NCI-H748 (cell line): ENCODE measurements at regions not wholly inside any gene's neighbourhood (a gene's known extent, or its start where the extent isn't known, plus 50 kb on each side); places are given as distances from the start of the nearest gene placed in this dataset.
A peak's percentile ranks its signal among the peaks of the same experiment; 100 is the strongest.
"Not testable (repeated sequence)": the region's sequence is repeated elsewhere in the genome, so short reads cannot be mapped to it uniquely, and the experiment has no call there.

Experiments
- DNase-seq: peaks from one replicate; lab custom pipeline; 2025; ENCODE audit not compliant: unreplicated experiment; lab: John Stamatoyannopoulos, UW

- no peak for DNase-seq
These were observed 297.3 kb downstream of the MTX2 start for GRCh38 chr2:176566496-176566895.

GRCh38 chr2:176566961-176567360 lies 297.7 kb downstream of the MTX2 start:
- no peak for DNase-seq

DNA sequence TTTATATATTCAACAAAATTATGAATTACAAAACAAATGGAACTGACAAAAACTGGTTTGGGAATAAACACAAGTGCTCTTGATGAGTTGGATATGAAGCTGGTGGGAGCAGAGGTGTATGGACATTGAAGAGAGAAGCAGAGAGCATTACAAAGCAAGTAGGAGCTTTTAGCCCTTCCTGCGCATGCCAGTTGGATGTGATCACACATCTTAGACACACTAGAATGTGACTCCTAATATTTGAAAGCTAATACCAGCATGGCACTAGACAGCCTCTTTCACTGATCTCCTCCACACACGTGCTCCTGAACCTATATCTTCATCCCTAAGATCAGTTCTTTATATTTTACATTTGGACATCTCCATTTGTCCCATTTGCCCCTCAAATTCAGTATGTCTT lies 298.1 kb downstream of the MTX2 start:
- DNase-seq, result no peak

DNA sequence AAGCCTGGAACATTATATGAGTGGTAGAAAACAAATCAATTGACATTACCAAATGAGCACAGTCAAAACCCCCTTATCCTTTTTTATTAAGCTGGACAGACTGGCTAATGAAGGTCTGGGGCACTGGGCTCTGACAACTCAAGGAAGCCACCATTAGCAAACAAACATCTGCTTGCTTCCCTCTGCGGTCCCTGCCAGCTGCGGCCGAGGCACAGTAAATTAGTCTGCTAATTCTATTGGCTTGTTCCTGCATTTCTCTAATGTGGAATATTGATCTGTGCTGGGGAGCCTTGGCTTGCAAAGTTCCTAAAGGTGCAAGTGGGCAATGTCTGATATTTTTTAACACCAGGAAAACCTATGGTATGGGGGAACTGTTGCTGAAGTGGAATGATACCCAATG lies 300.3 kb downstream of the MTX2 start:
- DNase-seq, result peak; percentile 5

DNA sequence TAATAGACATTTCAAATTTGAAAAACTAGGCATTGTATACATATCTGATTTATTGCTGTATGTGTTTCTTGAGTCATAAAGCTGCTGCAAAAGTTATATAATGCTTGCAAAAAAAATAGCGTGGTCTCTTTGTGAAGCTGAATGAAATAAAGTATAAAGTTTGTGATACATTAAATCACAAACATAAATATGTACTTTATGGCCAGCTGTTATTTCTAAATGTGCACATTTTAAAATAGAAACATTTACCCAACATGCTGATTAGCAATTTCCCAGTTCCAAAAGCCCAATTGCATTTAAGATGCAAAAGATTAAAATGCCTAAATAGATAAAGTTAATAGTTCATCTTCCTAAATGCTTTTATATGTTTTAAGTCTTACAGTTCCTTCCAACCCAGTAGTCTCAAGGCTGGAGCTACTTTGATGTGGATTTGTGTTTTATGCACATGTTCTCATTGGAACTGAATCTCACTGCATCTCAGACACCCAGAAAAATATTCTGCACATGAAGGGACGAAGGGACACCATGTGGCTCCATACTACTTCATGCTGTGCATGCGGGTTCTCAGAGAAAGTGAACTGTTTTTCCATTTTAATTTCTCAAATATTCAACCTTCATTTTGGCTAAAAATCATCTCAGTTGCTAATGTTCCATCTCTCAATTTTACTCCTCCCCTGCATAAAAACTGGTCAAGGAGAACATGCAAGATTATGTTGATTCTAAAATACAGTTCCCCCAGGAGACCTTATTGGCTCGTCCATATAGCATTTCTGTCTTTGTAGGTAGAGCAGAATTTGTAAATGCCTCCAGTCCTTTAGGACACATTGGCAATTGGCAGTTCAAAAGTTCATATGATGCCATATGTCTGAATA lies 304.6 kb downstream of the MTX2 start:
- no peak for DNase-seq

GRCh38 chr2:176574484-176575236 lies 305.4 kb downstream of the MTX2 start:
- DNase-seq, result no peak

DNA sequence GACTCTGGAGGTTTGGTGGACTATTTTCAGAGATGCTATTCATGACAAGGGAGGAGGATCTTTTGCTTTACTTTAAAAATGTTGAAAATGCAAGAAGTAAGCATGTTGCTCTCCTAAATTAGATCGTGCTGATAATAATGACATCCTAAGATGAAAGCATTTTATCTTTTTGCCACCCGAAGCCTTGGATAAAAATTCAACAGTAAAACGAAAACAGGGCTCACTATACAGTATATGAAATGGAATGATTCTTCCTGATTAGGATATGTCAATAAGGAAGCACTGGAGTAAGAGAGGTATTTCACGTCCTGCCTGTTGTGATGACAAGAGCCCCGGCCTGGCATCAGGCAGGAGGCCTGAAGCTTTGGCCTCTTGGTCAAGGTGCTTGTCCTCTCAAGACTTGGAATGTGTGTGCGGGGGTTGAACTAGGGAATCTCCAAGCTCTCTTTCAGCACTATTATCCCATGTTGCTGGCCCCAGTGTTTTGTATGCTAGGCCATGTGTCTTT lies 306.0 kb downstream of the MTX2 start:
- DNase-seq, result no peak

GRCh38 chr2:176577054-176577453 lies 307.8 kb downstream of the MTX2 start:
- no peak for DNase-seq

DNA sequence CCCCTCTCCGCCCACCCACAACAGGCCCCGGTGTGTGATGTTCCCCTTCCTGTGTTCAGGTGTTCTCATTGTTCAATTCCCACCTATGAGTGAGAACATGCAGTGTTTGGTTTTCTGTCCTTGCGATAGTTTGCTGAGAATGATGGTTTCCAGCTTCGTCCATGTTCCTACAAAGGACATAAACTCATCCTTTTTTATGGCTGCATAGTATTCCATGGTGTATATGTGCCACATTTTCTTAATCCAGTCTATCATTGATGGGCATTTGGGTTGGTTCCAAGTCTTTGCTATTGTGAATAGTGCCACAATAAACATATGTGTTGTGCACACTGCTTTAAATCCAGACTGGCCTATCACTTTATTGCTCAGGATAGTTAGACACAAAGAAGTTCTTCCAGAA lies 309.1 kb downstream of the MTX2 start:
- not testable (repeated sequence) for DNase-seq

DNA sequence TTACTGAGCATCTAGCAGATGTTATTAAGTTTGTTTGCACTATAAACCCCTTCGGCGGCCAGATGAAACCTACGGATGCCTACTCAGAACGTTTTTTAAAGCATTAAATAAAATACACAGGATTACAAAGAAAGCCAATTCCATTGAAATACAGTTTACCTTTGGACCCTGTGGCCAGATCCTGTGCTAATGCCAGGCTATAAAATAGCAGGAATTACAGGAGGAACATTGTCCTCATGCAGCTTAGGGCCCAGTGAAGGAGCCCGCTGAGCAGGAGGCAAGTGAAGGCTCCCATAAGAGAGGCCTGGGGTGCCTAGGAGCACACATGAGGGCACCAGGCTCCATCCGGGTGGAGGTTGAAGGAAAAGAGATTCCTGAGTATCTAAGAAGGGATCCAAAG lies 310.4 kb downstream of the MTX2 start:
- no peak for DNase-seq

DNA sequence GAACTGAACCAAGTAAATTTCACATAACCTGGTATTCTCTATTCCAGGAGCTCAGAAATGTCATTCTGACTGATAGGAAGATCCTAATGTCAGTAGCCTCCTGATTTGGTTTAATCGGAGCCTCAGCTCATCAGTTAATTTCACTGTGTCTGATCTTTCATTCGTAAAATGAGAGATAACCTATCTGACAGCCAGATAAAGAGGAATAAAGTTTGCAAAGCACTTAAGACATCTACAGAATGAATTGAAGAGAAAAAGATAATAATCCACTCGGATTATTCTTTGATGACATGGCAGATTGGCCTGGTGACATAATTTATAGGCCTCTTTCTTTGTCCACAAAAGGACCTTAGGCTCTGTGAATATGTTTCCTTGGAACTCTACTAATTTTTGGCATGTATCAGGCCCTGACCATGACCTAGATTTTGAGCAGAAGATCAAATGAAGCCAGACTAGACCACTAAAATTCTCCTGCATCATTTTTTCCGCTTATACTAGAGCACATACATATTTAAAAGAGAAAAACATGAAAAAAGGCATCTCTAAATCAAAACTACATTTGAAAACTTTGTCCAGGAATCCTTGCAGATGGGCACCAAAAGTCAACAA lies 312.4 kb downstream of the MTX2 start:
- no peak for DNase-seq

DNA sequence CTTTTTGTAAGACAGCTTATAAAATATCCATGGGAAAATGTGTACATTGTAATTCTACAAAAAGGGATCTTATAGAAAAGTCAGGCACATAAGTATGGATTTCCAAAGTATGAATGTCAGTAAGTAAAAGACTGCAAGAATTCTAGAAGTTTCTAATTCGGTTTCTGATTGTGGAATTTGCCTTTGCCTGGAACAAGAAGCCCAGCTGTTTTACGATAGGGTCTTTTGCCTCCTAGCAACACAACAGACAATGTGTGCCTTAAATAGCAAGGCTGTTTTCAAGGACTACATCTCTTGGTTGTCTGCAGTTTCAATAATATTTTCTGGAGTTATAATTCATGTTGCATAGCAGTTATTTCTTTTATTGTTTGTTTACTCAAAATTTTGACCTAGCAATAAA lies 312.9 kb downstream of the MTX2 start:
- peak; percentile 8 for DNase-seq

DNA sequence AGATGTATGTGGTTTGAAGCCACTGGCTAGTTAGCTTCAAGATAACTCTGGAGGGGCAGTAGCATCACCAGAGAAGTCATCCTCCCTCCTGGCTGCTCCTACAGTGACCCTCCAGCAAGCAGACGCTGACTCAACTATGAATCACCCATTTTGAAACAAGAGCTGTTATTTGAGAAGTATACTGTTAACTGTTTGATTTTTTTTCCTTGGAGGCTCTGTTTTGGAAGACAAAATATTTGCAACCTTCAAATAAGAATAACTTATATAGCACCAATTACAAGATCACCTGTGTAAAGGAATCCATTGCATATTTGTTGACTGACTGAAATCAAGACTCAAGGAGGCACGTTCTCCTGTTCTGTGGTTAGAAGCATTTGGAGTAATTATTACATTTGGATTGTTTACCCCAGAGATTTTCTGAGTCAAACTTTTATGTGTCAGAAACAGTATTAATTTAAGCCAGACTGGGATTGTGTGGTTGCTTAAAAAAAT lies 313.8 kb downstream of the MTX2 start:
- no peak for DNase-seq

- DNase-seq, result no peak
These were observed 314.4 kb downstream of the MTX2 start for GRCh38 chr2:176583607-176584006.

DNA sequence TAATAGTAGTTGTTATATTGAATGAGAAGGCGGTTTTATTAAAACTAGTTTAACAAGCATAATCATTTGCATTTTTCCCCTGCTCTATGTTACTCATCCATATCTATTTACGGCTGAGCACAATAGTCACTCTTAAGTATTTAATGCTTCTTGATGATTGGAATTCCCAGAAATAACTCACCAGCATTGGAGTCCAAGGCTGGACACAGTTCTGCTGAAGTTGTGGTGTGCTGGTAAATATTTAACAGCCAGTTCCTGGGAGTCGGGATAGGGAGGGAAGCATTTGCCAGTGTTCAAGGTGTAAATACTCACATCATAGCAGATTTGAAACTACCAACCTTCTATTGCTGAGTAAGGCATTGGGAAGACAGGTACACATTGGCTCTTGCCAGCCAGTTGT lies 315.1 kb downstream of the MTX2 start:
- no peak for DNase-seq

DNA sequence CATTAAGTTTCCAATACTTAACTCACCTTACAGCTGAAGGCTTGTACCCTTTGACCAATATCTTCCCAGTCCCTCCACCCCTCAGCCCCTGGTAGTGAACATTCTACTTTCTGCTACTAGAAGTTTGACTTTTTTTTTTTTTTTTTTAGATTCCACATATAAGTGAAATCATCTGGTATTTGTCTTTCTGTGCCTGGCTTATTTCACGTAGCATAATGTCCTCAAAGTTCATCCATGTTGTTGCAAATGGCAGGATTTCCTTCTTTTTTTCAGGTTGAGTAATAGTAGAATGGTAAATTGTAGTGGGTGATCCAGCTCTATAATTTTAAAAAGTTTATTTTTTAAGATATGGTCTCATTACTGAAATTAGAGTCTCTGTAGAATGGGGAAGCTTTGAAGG lies 316.0 kb downstream of the MTX2 start:
- no peak for DNase-seq

DNA sequence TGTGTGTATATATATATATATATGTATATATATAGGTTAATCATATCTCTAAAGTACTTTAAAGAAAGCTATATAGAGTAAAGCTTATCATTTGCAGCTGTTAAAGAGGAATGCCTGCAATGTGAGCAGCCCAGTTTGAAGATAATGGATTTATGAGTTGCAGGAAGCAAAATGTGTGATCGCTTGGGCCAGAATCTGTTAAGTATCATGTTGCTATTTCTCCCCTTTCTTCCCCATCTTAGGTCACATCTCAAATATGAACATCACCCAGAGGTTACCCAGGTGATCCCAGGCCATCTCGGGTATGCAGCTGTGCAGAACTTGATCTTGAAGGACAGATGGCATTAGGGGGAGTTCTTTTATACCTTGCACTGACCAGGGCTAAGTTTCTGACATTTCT lies 316.5 kb downstream of the MTX2 start:
- DNase-seq, result no peak

DNA sequence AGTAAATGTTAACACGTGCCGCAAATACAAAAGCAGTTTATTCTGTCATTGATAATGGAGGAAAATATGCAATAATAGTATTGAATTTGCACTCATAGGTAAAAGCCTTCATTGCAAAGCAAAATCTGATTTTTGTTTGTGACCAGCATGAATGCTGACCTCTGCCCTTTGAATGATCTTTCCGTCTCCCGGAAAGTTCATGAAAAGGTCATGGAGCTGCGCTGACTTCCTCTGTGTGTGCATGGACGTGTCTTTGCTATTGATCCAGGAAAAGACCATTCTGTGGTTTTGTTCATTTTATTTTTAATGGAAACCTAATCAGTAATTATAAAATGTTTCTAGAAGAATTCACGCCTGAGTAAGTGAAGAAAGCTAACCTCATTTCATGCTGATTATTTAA lies 320.0 kb downstream of the MTX2 start:
- no peak for DNase-seq

DNA sequence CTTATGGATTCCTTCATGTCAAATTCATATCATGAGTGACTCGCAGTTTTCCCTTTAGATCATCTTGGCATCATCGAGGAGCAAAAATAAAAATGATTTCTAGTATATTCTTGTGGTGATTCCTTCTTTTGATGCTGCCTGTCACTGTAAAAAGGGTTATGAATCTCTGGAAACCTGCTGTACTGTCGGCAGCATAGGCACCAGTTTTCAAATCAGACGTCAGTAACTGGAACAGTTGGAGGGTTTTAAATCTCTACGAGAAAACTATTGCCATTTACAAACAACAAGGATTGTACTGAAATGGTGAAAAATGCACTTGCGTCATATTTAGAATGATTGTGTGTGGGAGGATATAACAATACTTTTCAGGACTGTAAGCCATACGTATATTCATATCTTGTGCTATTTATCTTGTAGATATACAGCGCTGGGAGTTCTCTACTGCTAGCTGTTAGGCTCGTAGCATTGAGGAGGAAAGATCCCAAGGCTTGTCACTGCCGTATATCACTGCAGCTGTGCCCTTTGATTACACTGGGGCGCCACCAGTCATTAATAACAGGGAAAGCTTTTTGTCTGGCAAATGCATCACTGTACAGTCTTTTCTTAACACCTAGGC lies 320.7 kb downstream of the MTX2 start:
- DNase-seq, result peak; percentile 5

- no peak for DNase-seq
These were observed 323.0 kb downstream of the MTX2 start for GRCh38 chr2:176592216-176592615.

GRCh38 chr2:176595986-176596385 lies 326.7 kb downstream of the MTX2 start:
- no peak for DNase-seq
